Transverse colon (tissue), 4 donors: ENCODE measurements at regions not wholly inside any gene's neighbourhood (a gene's known extent, or its start where the extent isn't known, plus 50 kb on each side); places are given as distances from the start of the nearest gene placed in this dataset.

Source experiments
- DNase-seq: peaks from one replicate; pipeline ENCODE4 v3.0.0-alpha.2; 2019
- H3K27ac ChIP-seq, 4 donors: fragments of 200-600 bp; sonication (generic); 2 replicates each; pipeline ENCODE4 v1.5.1; 2016 to 2018; ENCODE audit warnings: inconsistent platforms in 4 of 4
- H3K27me3 ChIP-seq: fragments of 200-600 bp; sonication (generic); 2 replicates; pipeline ENCODE4 v1.5.1; 2017; ENCODE audit warnings: inconsistent platforms
- H3K36me3 ChIP-seq, 4 donors: fragments of 200-600 bp; sonication (generic); 2 replicates each; pipeline ENCODE4 v1.5.1; 2017 to 2019; ENCODE audit warnings: inconsistent platforms in 4 of 4
- H3K4me1 ChIP-seq, 4 donors: fragments of 200-600 bp; sonication (generic); 2 replicates each; pipeline ENCODE4 v1.5.1; 2017 to 2020; ENCODE audit warnings: inconsistent platforms in 4 of 4
- H3K4me3 ChIP-seq, 4 donors: fragments of 200-600 bp; sonication (generic); 1 replicate in 1 of 4; 2 replicates in 3 of 4; pipeline versions ENCODE4 v1.5.1 to v1.6.1; 2017 to 2019; ENCODE audit warnings: inconsistent platforms in 4 of 4
- H3K9me3 ChIP-seq, 2 donors: fragments of 200-600 bp; sonication (generic); 2 replicates each; pipeline ENCODE4 v1.5.1; 2017 to 2019; ENCODE audit warnings: inconsistent platforms in 2 of 2
- CTCF ChIP-seq, 5 experiments: fragments of 200-600 bp in 3 of 5; fragments of 450-650 bp in 2 of 5; sonication (generic) in 3 of 5; IDR thresholded peaks; 1 replicate in 2 of 5; 2 replicates in 3 of 5; pipeline ENCODE4 v1.5.1; 2016 to 2017; ENCODE audit warnings: antibody characterized with exemption in 5 of 5, inconsistent platforms in 3 of 5, mild to moderate bottlenecking in 2 of 5, moderate library complexity in 1 of 5
- EP300 ChIP-seq: sonication (generic); formaldehyde crosslinking; IDR thresholded peaks from one replicate; pipeline ENCODE4 v1.6.1; 2017; ENCODE audit warnings: antibody characterized with exemption, low read depth
- POLR2A ChIP-seq: fragments of 450-650 bp; IDR thresholded peaks from one replicate; pipeline ENCODE4 v1.6.1; 2016; ENCODE audit warnings: antibody characterized with exemption, mild to moderate bottlenecking, moderate library complexity
- POLR2AphosphoS5 ChIP-seq, 3 donors: sonication (generic); formaldehyde crosslinking; IDR thresholded peaks; one replicate each; pipeline ENCODE4 v1.6.1; 2016; ENCODE audit warnings: antibody characterized with exemption in 3 of 3
- WGBS, 2 donors: methylation state at CpG; one replicate each; pipeline ENCODE4 v1.1.5; 2018; ENCODE audit warnings: low coverage in 1 of 2; 5-methylcytosine and 5-hydroxymethylcytosine counted together
- in situ Hi-C, 4 donors: fragments of 200-750 bp; cut with MboI; loops; one replicate each; pipeline versions ENCODE4 v1.15.0 to v1.15.1; 2017; ENCODE audit warnings: low sequenced_read_pairs in 3 of 4, low pct_ligation_motif_present in 1 of 4, low pct_unique_long_range_greater_than_20kb in 1 of 4
- intact Hi-C: fragments of 100-400 bp; cut with DNase I; formaldehyde crosslinking; loops from one replicate; pipeline ENCODE4 v1.15.1; 2023; ENCODE audit warnings: low total_unique reads

DNA sequence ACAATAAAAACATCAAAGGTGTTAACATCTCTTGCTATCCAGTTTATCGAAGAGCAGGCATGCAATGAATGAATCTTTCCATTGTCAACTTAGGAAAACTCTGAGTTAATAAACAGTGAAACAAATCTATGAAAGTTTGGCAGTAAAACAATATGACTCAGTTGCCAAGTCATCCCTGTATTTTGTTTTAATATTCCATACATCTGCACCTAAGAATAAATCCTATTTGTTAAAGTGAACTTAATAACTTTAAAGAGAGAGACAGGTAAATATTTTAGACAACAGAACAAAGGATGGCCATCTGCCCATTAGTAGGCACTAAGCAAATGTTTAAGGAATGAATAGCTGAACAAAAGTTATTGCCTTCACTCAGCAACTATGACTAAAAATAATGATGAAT, 700.5 kb upstream of the CELF2 start:
- H3K27me3 ChIP-seq = no peaks in the 10 kb centered on the region
- peaks cover 0 to 8% (median 6%) of the 10 kb centered on the region in 4 donors for H3K4me1 ChIP-seq
- WGBS, 2 donors = 38 to 64% methylated on average over 1 of the region's 1 CpG
- H3K27ac ChIP-seq = no peak overlapping the region
- in situ Hi-C loops (no loop called here), intact Hi-C loops (no loop called here)
- no peaks in the 10 kb centered on the region for H3K36me3 ChIP-seq
- TF ChIP-seq POLR2A (no peak), EP300 (no peak), CTCF (IDR thresholded peaks at IDR 0.05) (no peak), POLR2AphosphoS5 (IDR thresholded peaks at IDR 0.05) (no peak)
- H3K9me3 ChIP-seq = no peaks in the 10 kb centered on the region
- no peak for DNase-seq
- H3K4me3 ChIP-seq = no peak overlapping the region

DNA sequence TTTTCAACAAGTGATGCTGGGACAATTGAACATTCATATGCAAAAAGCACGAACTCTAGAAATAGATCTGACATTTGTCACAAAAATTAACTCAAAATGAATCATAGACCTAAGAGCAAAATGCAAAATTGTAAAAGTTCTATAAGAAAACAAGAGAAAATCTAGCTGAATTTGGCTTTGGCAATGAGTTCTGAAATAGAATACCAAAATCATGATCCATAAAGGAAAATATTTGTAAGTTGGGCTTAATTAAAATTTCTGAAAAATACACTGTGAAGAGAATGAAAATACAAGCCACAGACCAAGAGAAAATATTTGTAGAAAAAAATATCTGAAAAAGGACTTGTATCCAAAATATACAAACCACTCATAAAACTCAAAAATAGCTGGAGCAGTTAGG, 698.8 kb upstream of the CELF2 start:
- no peak overlapping the region for H3K27ac ChIP-seq
- WGBS, 2 donors = 55 to 63% methylated on average over 1 of the region's 1 CpG

DNA sequence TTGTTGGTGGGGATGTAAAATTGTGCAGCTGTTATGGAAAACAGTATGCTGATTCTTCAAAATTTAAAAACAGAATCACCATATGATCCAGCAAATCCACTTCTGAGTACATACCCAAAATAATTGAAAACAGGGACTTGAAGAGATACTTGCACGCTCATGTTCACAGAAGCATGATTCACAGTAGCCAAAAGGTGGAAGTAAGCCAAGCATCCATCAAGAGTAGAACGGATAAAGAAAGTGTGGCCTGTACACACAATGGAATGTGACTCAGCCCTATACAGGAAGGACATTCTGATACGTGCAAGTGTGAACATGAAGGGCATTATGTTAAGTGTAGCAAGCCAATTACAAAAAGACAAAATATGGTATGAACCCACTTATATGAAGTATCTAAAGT, 696.7 kb upstream of the CELF2 start:
- in situ Hi-C loops = no loop called here
- WGBS, 2 donors = 48 to 64% methylated on average over 3 of the region's 3 CpGs

More for the DNA sequence above, 698.8 kb upstream of the CELF2 start:
- intact Hi-C loops (no loop called here), in situ Hi-C loops (no loop called here)
- Histone ChIP-seq H3K36me3 (no peaks in the 10 kb centered on the region), H3K4me3 (no peak overlapping the region), H3K9me3 (no peaks in the 10 kb centered on the region), H3K27me3 (no peaks in the 10 kb centered on the region), H3K4me1 (no peaks in the 10 kb centered on the region)
- no peak for DNase-seq
- TF ChIP-seq EP300 = no peak
- TF ChIP-seq POLR2A = no peak
- no peak for TF ChIP-seq CTCF (IDR thresholded peaks at IDR 0.05)
- TF ChIP-seq POLR2AphosphoS5 (IDR thresholded peaks at IDR 0.05) = no peak

GRCh38 chr10:10326116-10326515, 691.6 kb upstream of the CELF2 start:
- Histone ChIP-seq H3K4me1 (no peaks in the 10 kb centered on the region), H3K4me3 (no peak overlapping the region), H3K27me3 (no peaks in the 10 kb centered on the region), H3K27ac (no peak overlapping the region), H3K36me3 (no peaks in the 10 kb centered on the region), H3K9me3 (no peaks in the 10 kb centered on the region)
- intact Hi-C loops (no loop called here), in situ Hi-C loops (no loop called here)
- 74 to 76% methylated on average over 4 of the region's 4 CpGs for WGBS, 2 donors
- TF ChIP-seq POLR2A (no peak), POLR2AphosphoS5 (IDR thresholded peaks at IDR 0.05) (no peak), CTCF (IDR thresholded peaks at IDR 0.05) (no peak), EP300 (no peak)
- DNase-seq = no peak

More for the DNA sequence above, 696.7 kb upstream of the CELF2 start:
- no peak for DNase-seq
- no peaks in the 10 kb centered on the region for H3K4me1 ChIP-seq
- TF ChIP-seq CTCF (IDR thresholded peaks at IDR 0.05) (no peak), POLR2AphosphoS5 (IDR thresholded peaks at IDR 0.05) (no peak), EP300 (no peak), POLR2A (no peak)
- H3K27ac ChIP-seq = no peak overlapping the region
- no peaks in the 10 kb centered on the region for H3K36me3 ChIP-seq
- intact Hi-C loops = no loop called here
- no peaks in the 10 kb centered on the region for H3K27me3 ChIP-seq
- no peaks in the 10 kb centered on the region for H3K9me3 ChIP-seq
- H3K4me3 ChIP-seq = no peak overlapping the region
